GM21390 (cell line): ENCODE measurements at regions not wholly inside any gene's neighbourhood (a gene's known extent, or its start where the extent isn't known, plus 50 kb on each side); places are given as distances from the start of the nearest gene placed in this dataset.
"Not testable (repeated sequence)": the region's sequence is repeated elsewhere in the genome, so short reads cannot be mapped to it uniquely, and the experiment has no call there.

Source experiments
- ATAC-seq: cut with Tn5 transposase; IDR thresholded peaks from one replicate; pipeline ENCODE4 v1.9.1; 2021; ENCODE audit not compliant: unreplicated experiment

GRCh38 chr2:187867165-187867564 lies 312.9 kb upstream of the TFPI start:
- ATAC-seq: no peak

DNA sequence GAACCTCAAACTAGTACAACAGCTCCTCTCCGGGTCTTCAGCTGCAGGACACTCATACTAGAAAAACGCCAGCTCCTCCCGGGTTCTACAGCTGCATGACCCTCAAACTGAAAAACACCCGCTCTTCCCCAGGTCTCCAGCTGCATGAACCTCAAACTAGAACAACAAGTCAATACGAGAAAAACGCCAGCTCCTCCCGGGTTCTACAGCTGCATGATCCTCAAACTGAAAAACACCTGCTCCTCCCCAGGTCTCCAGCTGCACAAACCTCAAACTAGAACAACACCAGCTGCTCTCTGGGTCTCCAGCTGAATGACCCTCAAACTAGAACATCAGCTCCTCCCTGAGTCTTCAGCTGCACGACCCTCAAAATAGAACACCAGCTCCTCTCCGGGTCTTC lies 315.0 kb upstream of the TFPI start:
- ATAC-seq: peak; percentile 42

- no peak for ATAC-seq
These were observed 317.3 kb upstream of the TFPI start for GRCh38 chr2:187871506-187871905.

GRCh38 chr2:187873132-187873531 lies 318.9 kb upstream of the TFPI start:
- no peak for ATAC-seq

GRCh38 chr2:187874786-187875185 lies 320.6 kb upstream of the TFPI start:
- no peak for ATAC-seq

DNA sequence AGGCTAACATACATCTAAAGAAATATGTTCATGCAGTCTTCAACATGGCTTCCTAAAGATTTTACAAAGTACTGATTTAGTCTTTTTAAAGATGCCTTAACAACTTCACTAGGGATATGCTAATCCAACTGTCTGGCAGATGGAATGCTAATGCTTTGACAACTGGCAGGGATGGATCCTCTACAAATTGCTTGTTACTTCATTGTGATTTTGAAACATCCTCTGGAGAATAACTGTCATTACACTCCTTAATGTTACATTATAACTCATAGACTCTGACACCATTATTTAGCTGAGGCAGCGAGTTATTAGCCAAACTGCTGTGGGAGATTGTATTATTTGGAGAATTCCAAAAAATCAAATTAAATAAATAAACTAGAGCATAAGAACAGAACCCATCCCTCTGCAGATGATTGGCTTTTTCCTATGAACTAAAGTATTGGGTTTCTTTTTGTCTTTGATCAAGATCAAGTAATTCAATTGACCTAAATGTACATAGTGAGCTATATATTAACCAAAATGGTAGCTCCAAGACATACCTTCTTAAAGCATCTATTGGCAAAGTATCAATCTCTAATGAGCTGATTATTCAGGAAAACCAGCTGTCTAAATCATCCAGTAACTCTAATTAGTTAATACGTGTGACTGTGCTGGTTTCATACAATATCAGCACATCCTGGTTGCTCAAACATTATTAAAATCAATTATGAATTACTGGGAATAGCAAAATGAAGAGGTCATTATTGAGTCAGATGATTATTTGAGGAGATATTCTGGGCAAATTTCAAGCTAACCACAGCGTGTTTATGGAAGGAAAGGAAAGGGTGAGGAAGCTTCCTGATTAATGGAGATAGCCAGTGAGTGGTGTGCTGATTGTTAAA lies 321.3 kb upstream of the TFPI start:
- no peak for ATAC-seq

GRCh38 chr2:187876554-187876953 lies 322.3 kb upstream of the TFPI start:
- ATAC-seq: no peak

GRCh38 chr2:187877391-187877790 lies 323.2 kb upstream of the TFPI start:
- ATAC-seq: no peak

GRCh38 chr2:187878112-187878511 lies 323.9 kb upstream of the TFPI start:
- no peak for ATAC-seq

- no peak for ATAC-seq
These were observed 325.3 kb upstream of the TFPI start for GRCh38 chr2:187879491-187879890.

DNA sequence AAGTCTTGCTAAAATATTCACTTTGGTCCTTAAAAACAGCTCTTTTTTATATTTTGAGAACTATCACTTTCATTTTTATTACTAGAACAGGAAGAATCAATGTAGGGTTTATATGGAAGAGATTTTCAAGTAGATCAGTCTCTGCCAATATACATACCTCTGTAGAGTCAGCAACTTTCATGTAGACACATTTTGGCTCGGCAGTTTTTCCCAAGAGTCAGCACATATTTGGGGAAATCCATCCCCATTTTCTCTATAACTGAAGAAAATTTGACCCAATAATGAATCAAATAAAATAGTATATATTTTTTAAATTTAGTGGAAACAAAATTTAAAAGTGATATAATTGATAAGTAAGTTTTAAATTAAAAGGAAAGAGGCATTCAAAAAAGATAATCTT lies 329.8 kb upstream of the TFPI start:
- no peak for ATAC-seq

- no peak for ATAC-seq
These were observed 336.5 kb upstream of the TFPI start for GRCh38 chr2:187890690-187891089.

GRCh38 chr2:187900021-187900420 lies 345.8 kb upstream of the TFPI start:
- ATAC-seq: no peak

GRCh38 chr2:187906021-187906420 lies 351.8 kb upstream of the TFPI start:
- ATAC-seq: no peak

GRCh38 chr2:187910922-187911321 lies 356.7 kb upstream of the TFPI start:
- not testable (repeated sequence) for ATAC-seq

- ATAC-seq: no peak
These were observed 358.7 kb upstream of the TFPI start for GRCh38 chr2:187912950-187913349.

DNA sequence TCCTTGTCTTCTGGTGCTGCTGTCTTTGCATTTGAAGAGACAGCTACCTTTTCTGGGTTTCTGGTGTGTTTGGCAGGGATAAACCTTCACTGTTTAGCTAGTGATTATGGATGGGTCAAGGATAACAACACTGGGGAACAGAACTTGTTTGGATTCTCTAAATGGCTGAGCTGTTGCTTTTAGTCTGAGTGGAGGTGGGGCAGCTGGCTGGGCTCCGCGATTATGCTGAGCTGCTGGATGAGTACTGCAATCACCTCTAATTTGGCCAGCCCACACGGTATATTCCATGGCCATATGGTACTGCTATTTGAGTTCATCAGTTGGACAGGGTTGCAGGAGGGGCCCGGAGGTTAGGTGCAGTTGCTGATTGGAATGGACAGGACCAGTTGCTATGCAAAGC lies 361.6 kb upstream of the TFPI start:
- no peak for ATAC-seq

- ATAC-seq: no peak
These were observed 362.6 kb upstream of the TFPI start for GRCh38 chr2:187916799-187917198.

DNA sequence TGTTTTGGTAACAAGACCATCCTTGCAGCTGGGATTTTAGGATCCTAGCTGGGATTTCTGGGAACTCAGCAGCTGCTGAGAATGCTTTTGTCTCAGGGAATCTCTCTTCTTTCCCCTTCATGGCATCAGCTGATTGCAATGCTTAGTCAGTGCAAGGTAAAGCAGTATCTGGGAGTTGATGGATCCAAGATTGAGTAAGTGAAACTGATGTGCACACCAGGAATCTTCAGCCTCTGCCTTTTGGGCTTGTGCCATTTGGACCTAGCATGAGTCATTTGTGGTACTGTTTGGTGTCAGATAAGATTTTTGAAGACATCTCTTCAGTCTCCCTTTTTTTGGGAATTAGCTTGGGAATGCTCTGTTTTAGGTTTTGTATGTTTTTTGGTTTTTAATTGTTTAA lies 363.3 kb upstream of the TFPI start:
- no peak for ATAC-seq

DNA sequence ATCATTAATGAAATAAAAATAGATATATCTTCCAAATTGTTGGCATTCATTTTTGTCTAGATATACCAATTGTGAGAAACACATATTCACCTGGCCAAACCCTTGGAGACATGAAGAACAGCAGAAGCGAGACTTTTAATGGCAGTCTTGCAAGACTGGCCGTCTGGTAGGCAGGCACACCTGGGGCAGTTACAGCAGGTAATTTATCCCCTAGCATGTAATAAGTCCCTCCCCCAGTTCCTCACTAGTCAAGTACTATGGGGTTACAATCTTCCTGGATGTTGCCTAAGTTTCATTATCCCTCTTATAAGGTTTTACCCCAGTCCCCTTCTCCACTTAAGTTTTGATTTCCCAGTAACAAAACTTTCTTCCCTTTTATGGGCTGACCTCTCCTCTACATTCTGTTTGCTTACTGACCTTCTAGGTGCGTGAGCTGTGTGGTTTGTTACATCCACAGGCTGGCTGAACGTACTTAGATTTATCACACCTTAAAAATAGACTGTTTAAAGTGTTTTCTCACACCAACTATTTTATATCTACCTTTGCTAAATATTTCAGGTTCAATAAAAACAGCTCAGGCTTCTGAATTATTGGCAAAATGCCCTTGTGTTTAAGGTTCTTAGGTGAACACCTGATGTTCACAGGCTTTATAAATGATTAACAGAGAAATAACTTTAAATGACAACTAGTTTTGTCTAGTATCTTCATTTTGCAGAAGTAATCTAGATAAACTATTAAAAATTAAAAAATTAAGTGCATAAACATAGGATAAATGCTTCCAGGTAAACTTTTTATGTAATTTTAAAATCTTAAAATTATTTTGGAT lies 365.0 kb upstream of the TFPI start:
- ATAC-seq: no peak

DNA sequence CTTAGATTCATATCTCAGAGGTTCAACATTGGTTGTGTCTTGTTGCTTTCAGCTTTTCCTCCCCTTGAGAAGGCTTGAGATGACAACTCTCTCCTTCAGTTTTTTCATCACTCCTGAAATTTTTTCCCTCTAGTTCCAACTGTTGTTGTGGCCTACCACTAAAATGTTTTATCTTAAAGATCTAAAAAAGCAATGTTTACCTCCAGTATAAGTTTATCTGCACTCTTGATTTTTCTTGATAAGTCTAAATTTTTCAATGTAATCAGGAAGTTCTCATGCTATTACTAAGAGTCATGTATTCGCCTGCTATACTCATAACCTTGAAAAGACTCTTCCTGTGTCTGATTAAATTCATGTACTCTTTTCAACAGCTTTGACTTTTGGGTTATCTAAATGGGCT lies 366.3 kb upstream of the TFPI start:
- ATAC-seq: no peak

DNA sequence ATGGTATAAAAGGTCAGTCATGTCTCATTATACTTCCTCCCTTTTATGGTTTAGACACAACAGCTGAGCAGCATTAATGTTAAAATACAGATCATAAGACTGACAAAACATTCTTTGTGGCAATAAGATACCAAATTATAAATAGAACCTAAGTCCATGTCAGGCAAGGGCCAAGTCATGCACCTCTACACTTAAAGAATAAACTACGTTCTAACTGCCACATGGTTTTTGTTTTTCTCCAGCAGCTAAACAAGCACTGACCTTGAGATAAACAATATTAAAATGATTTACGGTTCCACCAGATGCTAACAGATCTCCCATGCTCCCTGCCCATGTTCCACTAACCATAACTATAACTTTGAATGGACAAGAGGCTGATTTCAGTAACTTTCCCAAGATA lies 368.6 kb upstream of the TFPI start:
- no peak for ATAC-seq
